Activated CD8-positive, alpha-beta memory T cell treated with anti-CD3 and anti-CD28 coated beads, Interleukin-2, amount 50 U/mL, for 24 hours (primary cell): ENCODE measurements at regions not wholly inside any gene's neighbourhood (a gene's known extent, or its start where the extent isn't known, plus 50 kb on each side); places are given as distances from the start of the nearest gene placed in this dataset.
"Not testable (repeated sequence)": the region's sequence is repeated elsewhere in the genome, so short reads cannot be mapped to it uniquely, and the experiment has no call there.

Experiments
- DNase-seq: peaks from one replicate; pipeline ENCODE4 v3.0.0-alpha.2; 2020; ENCODE audit errors: extremely low read depth

GRCh38 chr1:5150191-5150590 lies 495.8 kb downstream of the AJAP1 start:
- DNase-seq, result no peak

GRCh38 chr1:5147806-5148205 lies 493.4 kb downstream of the AJAP1 start:
- no peak for DNase-seq

GRCh38 chr1:5142389-5142788 lies 488.0 kb downstream of the AJAP1 start:
- no peak for DNase-seq

GRCh38 chr1:5141750-5142149 lies 487.3 kb downstream of the AJAP1 start:
- DNase-seq, result no peak

GRCh38 chr1:5140962-5141361 lies 486.6 kb downstream of the AJAP1 start:
- DNase-seq, result no peak

GRCh38 chr1:5140136-5140535 lies 485.7 kb downstream of the AJAP1 start:
- no peak for DNase-seq

GRCh38 chr1:5129746-5130355 lies 475.4 kb downstream of the AJAP1 start:
- DNase-seq, result no peak

- no peak for DNase-seq
Measured at GRCh38 chr1:5125208-5125607, 470.8 kb downstream of the AJAP1 start.

GRCh38 chr1:5120559-5120958 lies 466.1 kb downstream of the AJAP1 start:
- DNase-seq, result no peak

- no peak for DNase-seq
Measured at GRCh38 chr1:5119366-5120234, 465.2 kb downstream of the AJAP1 start.

GRCh38 chr1:5118771-5119170 lies 464.4 kb downstream of the AJAP1 start:
- not testable (repeated sequence) for DNase-seq

GRCh38 chr1:5118292-5118691 lies 463.9 kb downstream of the AJAP1 start:
- DNase-seq, result not testable (repeated sequence)

- DNase-seq, result no peak
Measured at GRCh38 chr1:5111581-5111980, 457.2 kb downstream of the AJAP1 start.

GRCh38 chr1:5110508-5110907 lies 456.1 kb downstream of the AJAP1 start:
- no peak for DNase-seq

- no peak for DNase-seq
Measured at GRCh38 chr1:5109633-5110032, 455.2 kb downstream of the AJAP1 start.

GRCh38 chr1:5108740-5109139 lies 454.3 kb downstream of the AJAP1 start:
- no peak for DNase-seq

- no peak for DNase-seq
Measured at GRCh38 chr1:5105744-5106143, 451.3 kb downstream of the AJAP1 start.

- DNase-seq, result no peak
Measured at GRCh38 chr1:5099558-5099957, 445.1 kb downstream of the AJAP1 start.

GRCh38 chr1:5098981-5099385 lies 444.6 kb downstream of the AJAP1 start:
- no peak for DNase-seq

- DNase-seq, result no peak
Measured at GRCh38 chr1:5093042-5093441, 438.6 kb downstream of the AJAP1 start.

GRCh38 chr1:5084676-5085075 lies 430.3 kb downstream of the AJAP1 start:
- no peak for DNase-seq

- no peak for DNase-seq
Measured at GRCh38 chr1:5067246-5067645, 412.8 kb downstream of the AJAP1 start.

- DNase-seq, result no peak
Measured at GRCh38 chr1:5053744-5054143, 399.3 kb downstream of the AJAP1 start.
